Mucosa of descending colon (tissue), 3 donors: ENCODE measurements at regions not wholly inside any gene's neighbourhood (a gene's known extent, or its start where the extent isn't known, plus 50 kb on each side); places are given as distances from the start of the nearest gene placed in this dataset.

Experiments
- ATAC-seq: fragments of 200-7000 bp; cut with Tn5 transposase; one replicate; pipeline ENCODE4 v1.9.1; 2020; ENCODE audit warnings: mild to moderate bottlenecking, moderate library complexity
- DNase-seq, 3 donors: peaks; one replicate each; pipeline ENCODE4 v3.0.0-alpha.2; 2020
- H3K36me3 ChIP-seq: fragments of 200-600 bp; one replicate; pipeline ENCODE4 v1.8.0; 2021; ENCODE audit warnings: low read depth, mild to moderate bottlenecking
- H3K4me1 ChIP-seq: fragments of 200-600 bp; one replicate; pipeline ENCODE4 v1.8.0; 2021; ENCODE audit warnings: low read depth, mild to moderate bottlenecking
- H3K4me3 ChIP-seq: fragments of 200-600 bp; one replicate; pipeline ENCODE4 v1.8.0; 2021; ENCODE audit warnings: mild to moderate bottlenecking
- H3K9me3 ChIP-seq: fragments of 200-600 bp; one replicate; pipeline ENCODE4 v1.8.0; 2021; ENCODE audit warnings: mild to moderate bottlenecking
- intact Hi-C, 2 donors: fragments of 100-400 bp; cut with DNase I in 1 of 2; cut with micrococcal nuclease in 1 of 2; formaldehyde crosslinking; loops; one replicate each; pipeline versions ENCODE4 v1.11.0 to v1.11.1; 2022; cut with DNase I, micrococcal nuclease
- TF ChIP-seq, protein P1 (sequence below): fragments of 200-600 bp; IDR thresholded peaks from one replicate; pipeline ENCODE4 v1.8.0; 2022; ENCODE audit warnings: antibody characterized with exemption, mild to moderate bottlenecking
- donor health status: DM: no; HTN: no; CAD: no; lungs with moderate emphysema.
- donor health status: DM: no; HTN: no; CAD: no.
- donor health status: DM: no; HTN: yes; CAD: no.

DNA sequence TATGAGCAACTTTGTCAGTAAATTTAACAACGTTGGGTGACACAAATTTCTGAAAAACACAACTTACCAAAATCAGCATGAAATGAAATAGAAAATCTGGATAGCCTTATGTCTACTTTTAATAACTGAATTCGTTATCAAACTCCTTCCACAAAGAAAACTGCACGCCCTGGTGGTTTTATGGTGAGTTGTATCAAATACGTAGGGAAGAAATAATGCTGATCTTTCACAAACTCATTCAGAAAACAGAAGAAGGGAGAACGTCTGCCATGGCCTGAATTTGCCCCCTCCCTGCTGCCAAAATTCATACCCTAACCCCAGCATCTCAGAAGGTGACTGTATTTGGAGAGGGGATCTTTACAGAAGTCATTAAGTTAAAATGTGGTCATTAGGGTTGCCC, 50.0 kb upstream of the COL18A1 start:
- H3K4me3 ChIP-seq: no peak overlapping the region
- intact Hi-C loops: no loop called here
- no peaks in the 10 kb centered on the region for H3K36me3 ChIP-seq

More for the DNA sequence above, 50.0 kb upstream of the COL18A1 start:
- DNase-seq (no peak), ATAC-seq (no peak)
- no peaks in the 10 kb centered on the region for H3K9me3 ChIP-seq
- no peaks in the 10 kb centered on the region for H3K4me1 ChIP-seq
- TF ChIP-seq, protein P1, sequence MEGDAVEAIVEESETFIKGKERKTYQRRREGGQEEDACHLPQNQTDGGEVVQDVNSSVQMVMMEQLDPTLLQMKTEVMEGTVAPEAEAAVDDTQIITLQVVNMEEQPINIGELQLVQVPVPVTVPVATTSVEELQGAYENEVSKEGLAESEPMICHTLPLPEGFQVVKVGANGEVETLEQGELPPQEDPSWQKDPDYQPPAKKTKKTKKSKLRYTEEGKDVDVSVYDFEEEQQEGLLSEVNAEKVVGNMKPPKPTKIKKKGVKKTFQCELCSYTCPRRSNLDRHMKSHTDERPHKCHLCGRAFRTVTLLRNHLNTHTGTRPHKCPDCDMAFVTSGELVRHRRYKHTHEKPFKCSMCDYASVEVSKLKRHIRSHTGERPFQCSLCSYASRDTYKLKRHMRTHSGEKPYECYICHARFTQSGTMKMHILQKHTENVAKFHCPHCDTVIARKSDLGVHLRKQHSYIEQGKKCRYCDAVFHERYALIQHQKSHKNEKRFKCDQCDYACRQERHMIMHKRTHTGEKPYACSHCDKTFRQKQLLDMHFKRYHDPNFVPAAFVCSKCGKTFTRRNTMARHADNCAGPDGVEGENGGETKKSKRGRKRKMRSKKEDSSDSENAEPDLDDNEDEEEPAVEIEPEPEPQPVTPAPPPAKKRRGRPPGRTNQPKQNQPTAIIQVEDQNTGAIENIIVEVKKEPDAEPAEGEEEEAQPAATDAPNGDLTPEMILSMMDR: no peak
